GM18907 (cell line): ENCODE measurements at regions not wholly inside any gene's neighbourhood (a gene's known extent, or its start where the extent isn't known, plus 50 kb on each side); places are given as distances from the start of the nearest gene placed in this dataset.

Source experiments
- ATAC-seq: cut with Tn5 transposase; IDR thresholded peaks from one replicate; pipeline ENCODE4 v1.9.1; 2021; ENCODE audit warnings: mild to moderate bottlenecking, moderate library complexity; ENCODE audit not compliant: unreplicated experiment

- ATAC-seq = no peak
Observed at GRCh38 chr12:20212658-20213555, 155.4 kb upstream of the PDE3A start.

- no peak for ATAC-seq
Observed at GRCh38 chr12:20213723-20214625, 154.4 kb upstream of the PDE3A start.

GRCh38 chr12:20220339-20220738 is 148.0 kb upstream of the PDE3A start:
- no peak for ATAC-seq

GRCh38 chr12:20232931-20233675 is 135.2 kb upstream of the PDE3A start:
- no peak for ATAC-seq

GRCh38 chr12:20234474-20234873 is 133.9 kb upstream of the PDE3A start:
- no peak for ATAC-seq

GRCh38 chr12:20237091-20237490 is 131.2 kb upstream of the PDE3A start:
- no peak for ATAC-seq

GRCh38 chr12:20245491-20245890 is 122.8 kb upstream of the PDE3A start:
- ATAC-seq = no peak

- ATAC-seq = no peak
Observed at GRCh38 chr12:20248646-20249045, 119.7 kb upstream of the PDE3A start.

- no peak for ATAC-seq
Observed at GRCh38 chr12:20250761-20251160, 117.6 kb upstream of the PDE3A start.

GRCh38 chr12:20257311-20257710 is 111.0 kb upstream of the PDE3A start:
- no peak for ATAC-seq

GRCh38 chr12:20259786-20260185 is 108.6 kb upstream of the PDE3A start:
- ATAC-seq = no peak

- ATAC-seq = no peak
Observed at GRCh38 chr12:20260851-20261250, 107.5 kb upstream of the PDE3A start.

- no peak for ATAC-seq
Observed at GRCh38 chr12:20262119-20262518, 106.2 kb upstream of the PDE3A start.

- no peak for ATAC-seq
Observed at GRCh38 chr12:20264026-20264425, 104.3 kb upstream of the PDE3A start.

- no peak for ATAC-seq
Observed at GRCh38 chr12:20264608-20265114, 103.7 kb upstream of the PDE3A start.

GRCh38 chr12:20268121-20268732 is 100.1 kb upstream of the PDE3A start:
- no peak for ATAC-seq

GRCh38 chr12:20268771-20269170 is 99.6 kb upstream of the PDE3A start:
- no peak for ATAC-seq

GRCh38 chr12:20269337-20270067 is 98.8 kb upstream of the PDE3A start:
- ATAC-seq = no peak

GRCh38 chr12:20270557-20270956 is 97.8 kb upstream of the PDE3A start:
- ATAC-seq = no peak

- no peak for ATAC-seq
Observed at GRCh38 chr12:20272161-20272560, 96.2 kb upstream of the PDE3A start.
